Small intestine (tissue), 7 donors: ENCODE measurements at regions not wholly inside any gene's neighbourhood (a gene's known extent, or its start where the extent isn't known, plus 50 kb on each side); places are given as distances from the start of the nearest gene placed in this dataset.

Experiments
- DNase-seq, 2 donors: peaks; one replicate each; pipeline versions ENCODE4 v3.0.0 to v3.0.0-alpha.2; 2013
- FAIRE-seq: peaks from 2 replicates; lab custom pipeline; 2012; peaks lifted over from hg19 to GRCh38; lab: Jason Lieb, UNC
- H3K27ac ChIP-seq, 3 donors: one replicate each; pipeline ENCODE4 v1.5.1; 2013; ENCODE audit warnings: low read length in 2 of 3, mild to moderate bottlenecking in 2 of 3, control low read depth in 1 of 3, inconsistent platforms in 1 of 3, low read depth in 1 of 3, moderate library complexity in 1 of 3
- H3K27me3 ChIP-seq, 3 donors: one replicate each; pipeline ENCODE4 v1.6.1; 2013; ENCODE audit warnings: low read length in 3 of 3, inconsistent platforms in 1 of 3; ENCODE audit not compliant: control insufficient read depth in 3 of 3, insufficient read depth in 3 of 3
- H3K36me3 ChIP-seq, 3 donors: one replicate each; pipeline ENCODE4 v1.6.1; 2013; ENCODE audit warnings: low read length in 3 of 3, inconsistent platforms in 1 of 3, low read depth in 1 of 3, mild to moderate bottlenecking in 1 of 3, moderate library complexity in 1 of 3; ENCODE audit not compliant: control insufficient read depth in 3 of 3, insufficient read depth in 2 of 3
- H3K4me1 ChIP-seq, 3 donors: one replicate each; pipeline ENCODE4 v1.6.1; 2013; ENCODE audit warnings: low read length in 2 of 3, inconsistent platforms in 1 of 3, low read depth in 1 of 3, mild to moderate bottlenecking in 1 of 3, moderate library complexity in 1 of 3; ENCODE audit not compliant: control insufficient read depth in 3 of 3, insufficient read depth in 2 of 3
- H3K4me3 ChIP-seq, 3 donors: one replicate each; pipeline ENCODE4 v1.5.1; 2013; ENCODE audit warnings: low read length in 3 of 3, control low read depth in 1 of 3, inconsistent platforms in 1 of 3, low read depth in 1 of 3, mild to moderate bottlenecking in 1 of 3, moderate library complexity in 1 of 3
- H3K9me3 ChIP-seq, 2 donors: one replicate each; pipeline ENCODE4 v1.6.1; 2013; ENCODE audit warnings: low read depth in 1 of 2, low read length in 1 of 2; ENCODE audit not compliant: control insufficient read depth in 2 of 2, insufficient read depth in 1 of 2
- WGBS, 3 donors: extraction: QIAGEN DNeasy Blood & Tissue Kit; methylation state at CpG; one replicate each; pipeline ENCODE4 v1.1.7; 2013; 5-methylcytosine and 5-hydroxymethylcytosine counted together
- donor health status: healthy with polysubstance abuse.
- donor health status: control.
- donor health status: control.
- donor health status: Bipolar disorder and iron deficiency.
- donor health status: healthy.

- peaks cover 0 to 7% of the 10 kb centered on the region in 2 donors for H3K9me3 ChIP-seq
- H3K4me3 ChIP-seq: no peak overlapping the region
- DNase-seq (peak in 1 of 2 donors; percentile 86), FAIRE-seq (no peak)
- 84 to 89% (median 84%) methylated on average over 3 of the region's 3 CpGs for WGBS, 3 donors
- peak overlapping the region in 1 of 3 donors; percentile 89 for H3K27ac ChIP-seq
- H3K27me3 ChIP-seq: no peaks in the 10 kb centered on the region
- H3K36me3 ChIP-seq: no peaks in the 10 kb centered on the region
- peaks cover 0 to 42% (median 11%) of the 10 kb centered on the region in 3 donors for H3K4me1 ChIP-seq
These were observed 204.1 kb upstream of the PREP start for GRCh38 chr6:105606831-105607463.

DNA sequence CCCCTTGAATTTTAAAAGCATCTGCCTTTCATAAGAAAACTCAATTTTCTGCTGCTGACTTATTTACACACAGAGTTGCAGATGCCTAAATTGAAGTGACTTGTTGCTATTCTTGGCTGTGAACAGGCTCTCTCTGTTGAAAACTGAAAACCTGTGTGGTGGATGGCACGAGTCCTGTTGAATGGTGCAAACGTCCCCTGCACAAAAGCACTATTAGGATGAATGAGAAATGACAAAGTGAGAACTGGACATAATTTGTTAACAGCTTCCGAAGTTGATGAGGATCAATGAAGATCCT is 201.7 kb upstream of the PREP start:
- H3K27ac ChIP-seq: peak overlapping the region in 1 of 3 donors; percentile 59
- no peak overlapping the region for H3K4me3 ChIP-seq
- FAIRE-seq: no peak
- H3K27me3 ChIP-seq: no peaks in the 10 kb centered on the region
- H3K9me3 ChIP-seq: peaks cover 0 to 7% of the 10 kb centered on the region in 2 donors
- no peak for DNase-seq
- H3K4me1 ChIP-seq: peaks cover 0 to 38% (median 11%) of the 10 kb centered on the region in 3 donors
- H3K36me3 ChIP-seq: no peaks in the 10 kb centered on the region
- WGBS, 3 donors: 75 to 90% (median 78%) methylated on average over 3 of the region's 3 CpGs

GRCh38 chr6:105603788-105604586 is 201.1 kb upstream of the PREP start:
- Histone ChIP-seq H3K9me3 (peaks cover 0 to 7% of the 10 kb centered on the region in 2 donors), H3K27me3 (no peaks in the 10 kb centered on the region), H3K4me1 (peaks cover 0 to 36% (median 9%) of the 10 kb centered on the region in 3 donors), H3K27ac (peak overlapping the region in 1 of 3 donors; percentile 59), H3K4me3 (no peak overlapping the region), H3K36me3 (no peaks in the 10 kb centered on the region)
- no peak for FAIRE-seq
- WGBS, 3 donors: 53 to 68% (median 65%) methylated on average over 4 of the region's 4 CpGs
- DNase-seq: peak in 1 of 2 donors; percentile 33

GRCh38 chr6:105601541-105602236 is 198.8 kb upstream of the PREP start:
- Histone ChIP-seq H3K27ac (peak overlapping the region in 1 of 3 donors; percentile 88), H3K27me3 (no peaks in the 10 kb centered on the region), H3K36me3 (no peaks in the 10 kb centered on the region), H3K9me3 (peaks cover 0 to 11% of the 10 kb centered on the region in 2 donors), H3K4me1 (peaks cover 0 to 21% (median 3%) of the 10 kb centered on the region in 3 donors), H3K4me3 (no peak overlapping the region)
- FAIRE-seq (no peak), DNase-seq (peak in 1 of 2 donors; percentile 25)
- 49 to 82% (median 65%) methylated on average over 7 of the region's 7 CpGs for WGBS, 3 donors

DNA sequence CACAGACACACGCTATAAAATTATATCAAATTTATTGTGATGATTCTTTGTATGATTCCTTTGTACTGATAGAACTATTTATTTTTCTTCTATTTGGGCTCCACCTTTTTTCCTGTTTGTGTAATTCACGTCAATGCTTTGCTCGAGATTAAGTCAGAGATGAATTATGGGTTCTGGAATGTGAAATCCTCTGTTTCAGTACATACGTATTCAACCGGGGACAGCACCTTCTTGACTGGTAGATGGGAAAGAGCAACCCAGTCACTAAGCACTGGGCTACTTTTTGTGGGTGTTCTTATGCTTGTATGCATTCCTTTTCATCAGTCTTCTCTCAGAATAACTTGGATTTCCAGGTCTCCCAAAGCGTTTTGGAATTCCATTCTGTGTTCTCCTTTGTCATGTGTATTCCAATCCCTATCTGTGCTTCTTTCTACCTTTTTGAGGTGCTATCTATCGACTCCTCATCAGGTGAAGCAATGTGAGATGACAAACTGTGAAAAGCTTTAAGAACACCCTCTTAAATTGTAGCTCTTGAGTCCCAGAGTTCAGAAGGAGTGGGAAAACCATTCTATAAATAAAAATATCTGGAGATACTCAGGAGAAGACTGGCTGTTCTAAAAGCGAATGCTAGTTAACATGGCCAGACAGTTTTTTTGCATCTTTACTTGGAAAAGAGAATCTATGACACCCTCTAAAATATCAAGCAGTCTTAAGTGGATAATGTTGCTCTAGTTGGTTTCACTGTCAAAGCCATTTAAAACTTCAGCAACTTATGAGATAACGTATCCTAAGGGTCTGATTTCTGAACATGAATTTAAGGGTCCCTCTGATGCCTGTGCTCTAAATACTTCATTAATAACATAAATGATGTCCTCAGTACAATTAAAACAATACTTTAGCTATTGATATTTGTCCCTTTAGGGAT is 197.7 kb upstream of the PREP start:
- Histone ChIP-seq H3K27ac (peak overlapping the region in 1 of 3 donors; percentile 88), H3K9me3 (peaks cover 0 to 9% of the 10 kb centered on the region in 2 donors), H3K36me3 (no peaks in the 10 kb centered on the region), H3K27me3 (no peaks in the 10 kb centered on the region), H3K4me3 (no peak overlapping the region), H3K4me1 (peaks cover 0 to 15% (median 3%) of the 10 kb centered on the region in 3 donors)
- FAIRE-seq (no peak), DNase-seq (no peak)
- WGBS, 3 donors: 73 to 79% (median 77%) methylated on average over 9 of the region's 9 CpGs

DNA sequence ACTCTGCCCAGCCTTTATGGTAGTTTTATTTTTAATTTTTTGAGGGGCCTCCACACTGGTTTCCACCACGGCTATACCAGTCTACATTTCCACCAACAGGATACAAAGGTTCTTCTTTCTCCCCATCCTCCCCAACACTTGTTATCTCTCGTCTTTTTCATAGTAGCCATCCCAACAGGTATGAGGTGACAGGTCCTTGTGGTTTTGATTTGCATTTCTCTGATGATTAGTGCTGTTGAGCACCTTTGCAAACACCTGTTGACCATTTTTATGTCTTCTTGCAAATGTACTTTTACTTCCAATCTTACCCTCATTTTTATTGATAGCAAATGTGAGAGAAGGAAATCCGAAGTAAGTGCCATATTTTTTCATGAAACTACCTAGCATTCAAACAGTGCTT is 195.4 kb upstream of the PREP start:
- Histone ChIP-seq H3K4me3 (no peak overlapping the region), H3K27ac (no peak overlapping the region), H3K36me3 (no peaks in the 10 kb centered on the region), H3K4me1 (peaks cover 0 to 4% (median 3%) of the 10 kb centered on the region in 3 donors), H3K9me3 (peaks cover 0 to 4% of the 10 kb centered on the region in 2 donors), H3K27me3 (no peaks in the 10 kb centered on the region)
- DNase-seq (no peak), FAIRE-seq (no peak)
- WGBS, 3 donors: 69 to 81% (median 78%) methylated on average over 3 of the region's 3 CpGs

GRCh38 chr6:105596284-105596755 is 193.4 kb upstream of the PREP start:
- Histone ChIP-seq H3K4me3 (no peak overlapping the region), H3K9me3 (peaks cover 0 to 4% of the 10 kb centered on the region in 2 donors), H3K36me3 (no peaks in the 10 kb centered on the region), H3K4me1 (peaks cover 0 to 4% (median 0%) of the 10 kb centered on the region in 3 donors), H3K27ac (no peak overlapping the region), H3K27me3 (no peaks in the 10 kb centered on the region)
- 55 to 62% (median 62%) methylated on average over 4 of the region's 4 CpGs for WGBS, 3 donors
- peak; percentile 65 for FAIRE-seq
- DNase-seq: no peak
